ENCODE measurements at regions not wholly inside any gene's neighbourhood (a gene's known extent, or its start where the extent isn't known, plus 50 kb on each side); places are given as distances from the start of the nearest gene placed in this dataset.
A peak's percentile ranks its signal among the peaks of the same experiment; 100 is the strongest.

DNA sequence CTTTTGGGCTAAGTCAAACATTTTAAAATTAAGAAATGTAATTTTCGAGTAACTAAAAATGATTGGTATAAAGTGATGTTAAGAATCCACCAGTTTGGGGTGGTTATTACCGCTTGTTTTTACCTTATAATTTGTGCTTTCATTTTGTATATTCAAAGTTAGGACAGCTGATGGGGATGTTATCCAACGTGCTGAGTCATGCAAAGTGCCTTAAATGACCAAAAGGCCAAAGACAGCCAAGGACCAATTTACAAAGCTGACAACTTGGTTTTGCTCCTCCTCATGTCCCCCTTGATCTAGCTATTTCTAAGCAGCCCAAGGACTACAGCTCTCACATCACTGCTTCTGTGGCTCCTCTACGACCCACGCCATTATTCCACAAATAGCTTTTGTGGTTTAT is 181.4 kb upstream of the PCDH7 start:
- no peak overlapping the region for H2BK120ac ChIP-seq (ENCODE audit: low read depth, low read length)
- WGBS, 2 donors (ENCODE audit: extremely low coverage in 2 of 2, insufficient read length in 2 of 2, insufficient replicate concordance in 1 of 2), result no CpG with 5 or more reads among the region's 5 CpGs
- H3K4ac ChIP-seq (ENCODE audit: low read length), result no peak overlapping the region
- no peaks in the 10 kb centered on the region for H3K27me3 ChIP-seq (ENCODE audit: control insufficient read depth in 3 of 3, insufficient read depth in 3 of 3, low read depth in 1 of 3, low read length in 3 of 3)
- no peak overlapping the region for H3K23ac ChIP-seq (ENCODE audit: low read depth, low read length, poor library complexity)
- no peak overlapping the region for H3K27ac ChIP-seq (replicated peaks; ENCODE audit: low read length)
- no peak overlapping the region for H2BK12ac ChIP-seq (ENCODE audit: low read length)
- H4K8ac ChIP-seq (ENCODE audit: low read depth, low read length), result no peak overlapping the region
- H3K36me3 ChIP-seq (replicated peaks in 1 of 2; ENCODE audit: control insufficient read depth in 2 of 2, insufficient read depth in 2 of 2, low read length in 2 of 2), result no peaks in the 10 kb centered on the region
- no peak overlapping the region for H2AK5ac ChIP-seq (ENCODE audit: low read depth, low read length)
- H2BK5ac ChIP-seq (ENCODE audit: low read length), result no peak overlapping the region
- H3K9me3 ChIP-seq (replicated peaks in 1 of 2; ENCODE audit: control insufficient read depth in 2 of 2, insufficient read depth in 1 of 2, low read depth in 1 of 2, low read length in 2 of 2), result no peaks in the 10 kb centered on the region
- H3K18ac ChIP-seq (ENCODE audit: low read length), result no peak overlapping the region
- no peak overlapping the region for H3K4me2 ChIP-seq (ENCODE audit: insufficient read depth, low read length, poor library complexity, severe bottlenecking)
- H2AFZ ChIP-seq (ENCODE audit: low read length), result no peak overlapping the region
- no peak overlapping the region for H2BK15ac ChIP-seq (ENCODE audit: low read length)
- H3K9ac ChIP-seq (ENCODE audit: low read depth, low read length, poor library complexity), result no peak overlapping the region
- DNase-seq (ENCODE audit: low spot score), result no peak
- no peak overlapping the region for H4K91ac ChIP-seq (ENCODE audit: low read depth, low read length, poor library complexity)
- H3K4me1 ChIP-seq (ENCODE audit: control insufficient read depth in 2 of 2, insufficient read depth in 1 of 2, low read depth in 1 of 2, low read length in 2 of 2), result peaks cover 0 to 2% of the 10 kb centered on the region in 2 donors
- no peaks in the 10 kb centered on the region for H3K79me1 ChIP-seq (ENCODE audit: low read depth, low read length)
- no peak overlapping the region for H3K14ac ChIP-seq (ENCODE audit: low read length)
- H3K4me3 ChIP-seq (ENCODE audit: low read length in 2 of 2), result no peak overlapping the region

- H2BK15ac ChIP-seq (ENCODE audit: low read length), result no peak overlapping the region
- no peak overlapping the region for H2BK5ac ChIP-seq (ENCODE audit: low read length)
- no peaks in the 10 kb centered on the region for H3K27me3 ChIP-seq (ENCODE audit: control insufficient read depth in 3 of 3, insufficient read depth in 3 of 3, low read depth in 1 of 3, low read length in 3 of 3)
- no peak overlapping the region for H3K9ac ChIP-seq (ENCODE audit: low read depth, low read length, poor library complexity)
- H3K14ac ChIP-seq (ENCODE audit: low read length), result no peak overlapping the region
- H3K4me2 ChIP-seq (ENCODE audit: insufficient read depth, low read length, poor library complexity, severe bottlenecking), result no peak overlapping the region
- no peak overlapping the region for H2BK120ac ChIP-seq (ENCODE audit: low read depth, low read length)
- no peak overlapping the region for H2AK5ac ChIP-seq (ENCODE audit: low read depth, low read length)
- no CpG with 5 or more reads among the region's 1 CpG for WGBS, 2 donors (ENCODE audit: extremely low coverage in 2 of 2, insufficient read length in 2 of 2, insufficient replicate concordance in 1 of 2)
- no peak overlapping the region for H4K91ac ChIP-seq (ENCODE audit: low read depth, low read length, poor library complexity)
- H3K9me3 ChIP-seq (replicated peaks in 1 of 2; ENCODE audit: control insufficient read depth in 2 of 2, insufficient read depth in 1 of 2, low read depth in 1 of 2, low read length in 2 of 2), result no peaks in the 10 kb centered on the region
- no peak overlapping the region for H3K4me3 ChIP-seq (ENCODE audit: low read length in 2 of 2)
- DNase-seq (ENCODE audit: low spot score), result peak; percentile 38
- no peak overlapping the region for H3K18ac ChIP-seq (ENCODE audit: low read length)
- H3K27ac ChIP-seq (replicated peaks; ENCODE audit: low read length), result no peak overlapping the region
- no peak overlapping the region for H3K23ac ChIP-seq (ENCODE audit: low read depth, low read length, poor library complexity)
- H3K4me1 ChIP-seq (ENCODE audit: control insufficient read depth in 2 of 2, insufficient read depth in 1 of 2, low read depth in 1 of 2, low read length in 2 of 2), result no peaks in the 10 kb centered on the region
- no peak overlapping the region for H2AFZ ChIP-seq (ENCODE audit: low read length)
- H3K79me1 ChIP-seq (ENCODE audit: low read depth, low read length), result no peaks in the 10 kb centered on the region
- H2BK12ac ChIP-seq (ENCODE audit: low read length), result no peak overlapping the region
- no peak overlapping the region for H3K4ac ChIP-seq (ENCODE audit: low read length)
- no peak overlapping the region for H4K8ac ChIP-seq (ENCODE audit: low read depth, low read length)
- H3K36me3 ChIP-seq (replicated peaks in 1 of 2; ENCODE audit: control insufficient read depth in 2 of 2, insufficient read depth in 2 of 2, low read length in 2 of 2), result no peaks in the 10 kb centered on the region
Observed at GRCh38 chr4:30543057-30543456, 177.1 kb upstream of the PCDH7 start.

DNA sequence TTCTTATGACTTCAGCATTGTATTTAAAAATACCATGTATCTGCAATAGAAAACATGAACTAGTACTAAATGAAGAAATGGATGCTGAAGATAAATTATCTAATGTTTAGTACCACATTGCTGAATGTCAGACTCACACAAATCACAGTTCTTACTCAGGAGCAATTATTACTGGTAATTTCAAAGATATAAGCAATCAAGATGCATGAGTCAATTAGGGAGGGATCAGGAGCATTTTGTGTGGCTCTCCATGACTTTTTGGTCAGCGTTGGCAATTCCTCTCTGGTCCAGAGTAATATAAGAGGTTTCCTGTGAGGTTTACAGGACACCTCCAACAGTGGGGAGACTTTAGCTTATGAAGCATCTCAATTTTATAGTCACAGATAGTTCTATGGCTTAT is 167.0 kb upstream of the PCDH7 start:
- H3K79me1 ChIP-seq (ENCODE audit: low read depth, low read length), result no peaks in the 10 kb centered on the region
- no peak overlapping the region for H3K4ac ChIP-seq (ENCODE audit: low read length)
- no peak overlapping the region for H3K14ac ChIP-seq (ENCODE audit: low read length)
- H2BK12ac ChIP-seq (ENCODE audit: low read length), result no peak overlapping the region
- no peak overlapping the region for H3K4me3 ChIP-seq (ENCODE audit: low read length in 2 of 2)
- no peaks in the 10 kb centered on the region for H3K27me3 ChIP-seq (ENCODE audit: control insufficient read depth in 3 of 3, insufficient read depth in 3 of 3, low read depth in 1 of 3, low read length in 3 of 3)
- H3K23ac ChIP-seq (ENCODE audit: low read depth, low read length, poor library complexity), result no peak overlapping the region
- no CpG with 5 or more reads among the region's 1 CpG for WGBS, 2 donors (ENCODE audit: extremely low coverage in 2 of 2, insufficient read length in 2 of 2, insufficient replicate concordance in 1 of 2)
- DNase-seq (ENCODE audit: low spot score), result no peak
- H2AK5ac ChIP-seq (ENCODE audit: low read depth, low read length), result no peak overlapping the region
- H2BK15ac ChIP-seq (ENCODE audit: low read length), result no peak overlapping the region
- H2BK120ac ChIP-seq (ENCODE audit: low read depth, low read length), result no peak overlapping the region
- H3K4me2 ChIP-seq (ENCODE audit: insufficient read depth, low read length, poor library complexity, severe bottlenecking), result no peak overlapping the region
- H4K91ac ChIP-seq (ENCODE audit: low read depth, low read length, poor library complexity), result no peak overlapping the region
- no peaks in the 10 kb centered on the region for H3K9me3 ChIP-seq (replicated peaks in 1 of 2; ENCODE audit: control insufficient read depth in 2 of 2, insufficient read depth in 1 of 2, low read depth in 1 of 2, low read length in 2 of 2)
- H3K4me1 ChIP-seq (ENCODE audit: control insufficient read depth in 2 of 2, insufficient read depth in 1 of 2, low read depth in 1 of 2, low read length in 2 of 2), result no peaks in the 10 kb centered on the region
- H3K36me3 ChIP-seq (replicated peaks in 1 of 2; ENCODE audit: control insufficient read depth in 2 of 2, insufficient read depth in 2 of 2, low read length in 2 of 2), result no peaks in the 10 kb centered on the region
- no peak overlapping the region for H4K8ac ChIP-seq (ENCODE audit: low read depth, low read length)
- no peak overlapping the region for H3K18ac ChIP-seq (ENCODE audit: low read length)
- H2BK5ac ChIP-seq (ENCODE audit: low read length), result no peak overlapping the region
- no peak overlapping the region for H3K27ac ChIP-seq (replicated peaks; ENCODE audit: low read length)
- no peak overlapping the region for H2AFZ ChIP-seq (ENCODE audit: low read length)
- no peak overlapping the region for H3K9ac ChIP-seq (ENCODE audit: low read depth, low read length, poor library complexity)

GRCh38 chr4:30553706-30554105 is 166.5 kb upstream of the PCDH7 start:
- no peak overlapping the region for H3K14ac ChIP-seq (ENCODE audit: low read length)
- no peak overlapping the region for H2BK12ac ChIP-seq (ENCODE audit: low read length)
- WGBS, 2 donors (ENCODE audit: extremely low coverage in 2 of 2, insufficient read length in 2 of 2, insufficient replicate concordance in 1 of 2), result no CpG with 5 or more reads among the region's 1 CpG
- H3K9me3 ChIP-seq (replicated peaks in 1 of 2; ENCODE audit: control insufficient read depth in 2 of 2, insufficient read depth in 1 of 2, low read depth in 1 of 2, low read length in 2 of 2), result no peaks in the 10 kb centered on the region
- H2BK15ac ChIP-seq (ENCODE audit: low read length), result no peak overlapping the region
- H3K27ac ChIP-seq (replicated peaks; ENCODE audit: low read length), result no peak overlapping the region
- no peaks in the 10 kb centered on the region for H3K4me1 ChIP-seq (ENCODE audit: control insufficient read depth in 2 of 2, insufficient read depth in 1 of 2, low read depth in 1 of 2, low read length in 2 of 2)
- H3K18ac ChIP-seq (ENCODE audit: low read length), result no peak overlapping the region
- no peak overlapping the region for H4K91ac ChIP-seq (ENCODE audit: low read depth, low read length, poor library complexity)
- no peaks in the 10 kb centered on the region for H3K27me3 ChIP-seq (ENCODE audit: control insufficient read depth in 3 of 3, insufficient read depth in 3 of 3, low read depth in 1 of 3, low read length in 3 of 3)
- no peak overlapping the region for H2BK120ac ChIP-seq (ENCODE audit: low read depth, low read length)
- no peak overlapping the region for H2BK5ac ChIP-seq (ENCODE audit: low read length)
- H2AK5ac ChIP-seq (ENCODE audit: low read depth, low read length), result no peak overlapping the region
- H2AFZ ChIP-seq (ENCODE audit: low read length), result no peak overlapping the region
- no peak overlapping the region for H3K23ac ChIP-seq (ENCODE audit: low read depth, low read length, poor library complexity)
- H3K4me3 ChIP-seq (ENCODE audit: low read length in 2 of 2), result no peak overlapping the region
- H3K4me2 ChIP-seq (ENCODE audit: insufficient read depth, low read length, poor library complexity, severe bottlenecking), result no peak overlapping the region
- DNase-seq (ENCODE audit: low spot score), result no peak
- H3K36me3 ChIP-seq (replicated peaks in 1 of 2; ENCODE audit: control insufficient read depth in 2 of 2, insufficient read depth in 2 of 2, low read length in 2 of 2), result no peaks in the 10 kb centered on the region
- H4K8ac ChIP-seq (ENCODE audit: low read depth, low read length), result no peak overlapping the region
- H3K79me1 ChIP-seq (ENCODE audit: low read depth, low read length), result no peaks in the 10 kb centered on the region
- no peak overlapping the region for H3K9ac ChIP-seq (ENCODE audit: low read depth, low read length, poor library complexity)
- no peak overlapping the region for H3K4ac ChIP-seq (ENCODE audit: low read length)
